Endodermal cell (in vitro differentiated cells): ENCODE measurements at regions not wholly inside any gene's neighbourhood (a gene's known extent, or its start where the extent isn't known, plus 50 kb on each side); places are given as distances from the start of the nearest gene placed in this dataset.

Source experiments
- DNase-seq: peaks from one replicate; pipeline ENCODE4 v3.0.0-alpha.2; 2017
- H3K27ac ChIP-seq: 2 replicates; pipeline ENCODE4 v1.5.1; 2013; ENCODE audit warnings: mild to moderate bottlenecking, low read depth, low read length, moderate library complexity
- H3K27me3 ChIP-seq: 2 replicates; pipeline ENCODE4 v1.6.1; 2013; ENCODE audit warnings: mild to moderate bottlenecking, low read length, moderate library complexity; ENCODE audit not compliant: insufficient read depth, control insufficient read depth, poor library complexity, severe bottlenecking
- H3K36me3 ChIP-seq: 2 replicates; pipeline ENCODE4 v1.7.0; 2013; ENCODE audit warnings: mild to moderate bottlenecking, low read length, moderate library complexity; ENCODE audit not compliant: control insufficient read depth, insufficient read depth
- H3K4me1 ChIP-seq: one replicate; pipeline ENCODE4 v1.7.0; 2013; ENCODE audit warnings: low read length; ENCODE audit not compliant: control insufficient read depth, insufficient read depth
- H3K4me3 ChIP-seq: 2 replicates; pipeline ENCODE4 v1.5.1; 2013; ENCODE audit warnings: mild to moderate bottlenecking, low read length, moderate library complexity
- H3K9ac ChIP-seq: 2 replicates; pipeline ENCODE4 v1.6.1; 2013; ENCODE audit warnings: mild to moderate bottlenecking, low read length, moderate library complexity; ENCODE audit not compliant: poor library complexity, severe bottlenecking; ENCODE audit errors: extremely low read depth
- H3K9me3 ChIP-seq: 2 replicates; pipeline ENCODE4 v1.6.1; 2013; ENCODE audit warnings: mild to moderate bottlenecking, low read length, moderate library complexity; ENCODE audit not compliant: control insufficient read depth
- H3K27ac Mint-ChIP-seq: 2 replicates; pipeline ENCODE4 v1.8.0; 2020; ENCODE audit warnings: mixed read lengths
- H3K27me3 Mint-ChIP-seq: 2 replicates; pipeline ENCODE4 v1.8.0; 2021; ENCODE audit warnings: mild to moderate bottlenecking, mixed read lengths; ENCODE audit not compliant: insufficient read depth
- H3K36me3 Mint-ChIP-seq: 2 replicates; pipeline ENCODE4 v1.8.0; 2020; ENCODE audit warnings: low read depth, mixed read lengths
- H3K4me1 Mint-ChIP-seq: 2 replicates; pipeline ENCODE4 v1.8.0; 2020; ENCODE audit warnings: mixed read lengths
- H3K4me3 Mint-ChIP-seq: 2 replicates; pipeline ENCODE4 v1.8.0; 2020; ENCODE audit warnings: mild to moderate bottlenecking, moderate library complexity, mixed read lengths
- H3K9me3 Mint-ChIP-seq: 2 replicates; pipeline ENCODE4 v1.8.0; 2020; ENCODE audit warnings: mild to moderate bottlenecking, mixed read lengths
- CTCF ChIP-seq: fragments of 200-600 bp; sonication (generic); conservative IDR thresholded peaks from 2 replicates; pipeline ENCODE4 v1.5.0; 2021; ENCODE audit warnings: antibody characterized with exemption, mild to moderate bottlenecking
- WGBS, 2 experiments: methylation state at CpG; one replicate each; pipeline versions ENCODE4 v1.1.5 to v1.1.7; 2013; ENCODE audit warnings: missing lambda C conversion rate in 2 of 2, mixed read lengths in 1 of 2; ENCODE audit not compliant: insufficient coverage in 1 of 2, insufficient read length in 1 of 2; 5-methylcytosine and 5-hydroxymethylcytosine counted together

- TF ChIP-seq CTCF: no peak
- no peak for DNase-seq
- peaks cover 2% of the 10 kb centered on the region for H3K27me3 Mint-ChIP-seq
- H3K27ac Mint-ChIP-seq: no peak overlapping the region
- no peaks in the 10 kb centered on the region for H3K9me3 ChIP-seq
- H3K4me1 Mint-ChIP-seq: peaks cover 9% of the 10 kb centered on the region
- no peaks in the 10 kb centered on the region for H3K9me3 Mint-ChIP-seq
- H3K4me1 ChIP-seq: peaks cover 4% of the 10 kb centered on the region
- no peak overlapping the region for H3K4me3 ChIP-seq
- no peak overlapping the region for H3K4me3 Mint-ChIP-seq
- no peak overlapping the region for H3K9ac ChIP-seq
- H3K27ac ChIP-seq: no peak overlapping the region
- no peaks in the 10 kb centered on the region for H3K36me3 ChIP-seq
- no peaks in the 10 kb centered on the region for H3K36me3 Mint-ChIP-seq
- H3K27me3 ChIP-seq: no peaks in the 10 kb centered on the region
- WGBS, 2 experiments: 86 to 88% methylated on average over 8 to 10 of the region's 11 CpGs
These were observed 90.0 kb upstream of the ATL2 start for GRCh38 chr2:38466876-38467767.

- H3K9ac ChIP-seq: no peak overlapping the region
- no peak overlapping the region for H3K27ac ChIP-seq
- H3K27me3 ChIP-seq: no peaks in the 10 kb centered on the region
- no peaks in the 10 kb centered on the region for H3K36me3 ChIP-seq
- H3K4me1 Mint-ChIP-seq: peaks cover 9% of the 10 kb centered on the region
- no peak overlapping the region for H3K4me3 Mint-ChIP-seq
- no peaks in the 10 kb centered on the region for H3K36me3 Mint-ChIP-seq
- TF ChIP-seq CTCF: no peak
- no peak overlapping the region for H3K27ac Mint-ChIP-seq
- no peak for DNase-seq
- peaks cover 4% of the 10 kb centered on the region for H3K4me1 ChIP-seq
- WGBS, 2 experiments: 95% methylated on average over 5 of the region's 5 CpGs; no CpG with 5 or more reads in 1 of the 2 experiments
- H3K9me3 ChIP-seq: no peaks in the 10 kb centered on the region
- H3K27me3 Mint-ChIP-seq: peaks cover 2% of the 10 kb centered on the region
- no peaks in the 10 kb centered on the region for H3K9me3 Mint-ChIP-seq
- no peak overlapping the region for H3K4me3 ChIP-seq
These were observed 89.3 kb upstream of the ATL2 start for GRCh38 chr2:38466409-38466808.

- Mint-ChIP-seq H3K4me3 (no peak overlapping the region), H3K27ac (peak overlapping the region; percentile 68), H3K27me3 (peaks cover 2% of the 10 kb centered on the region), H3K4me1 (peaks cover 9% of the 10 kb centered on the region), H3K36me3 (no peaks in the 10 kb centered on the region), H3K9me3 (no peaks in the 10 kb centered on the region)
- 71 to 83% methylated on average over 2 to 4 of the region's 4 CpGs for WGBS, 2 experiments
- peak; percentile 76 for TF ChIP-seq CTCF
- no peak overlapping the region for H3K4me3 ChIP-seq
- no peaks in the 10 kb centered on the region for H3K27me3 ChIP-seq
- no peaks in the 10 kb centered on the region for H3K9me3 ChIP-seq
- H3K36me3 ChIP-seq: no peaks in the 10 kb centered on the region
- DNase-seq: peak; percentile 86
- no peak overlapping the region for H3K27ac ChIP-seq
- H3K9ac ChIP-seq: no peak overlapping the region
- peaks cover 4% of the 10 kb centered on the region for H3K4me1 ChIP-seq
These were observed 88.7 kb upstream of the ATL2 start for GRCh38 chr2:38465789-38466127.
